UCSD-AML1 (cell line): ENCODE measurements at regions not wholly inside any gene's neighbourhood (a gene's known extent, or its start where the extent isn't known, plus 50 kb on each side); places are given as distances from the start of the nearest gene placed in this dataset.

Experiments
- DNase-seq: peaks from one replicate; lab custom pipeline; 2025; ENCODE audit not compliant: unreplicated experiment; lab: John Stamatoyannopoulos, UW

- no peak for DNase-seq
Measured at GRCh38 chr10:133008196-133008595, 65.8 kb upstream of the CFAP46 start.

- DNase-seq: no peak
Measured at GRCh38 chr10:133007360-133007858, 65.0 kb upstream of the CFAP46 start.

DNA sequence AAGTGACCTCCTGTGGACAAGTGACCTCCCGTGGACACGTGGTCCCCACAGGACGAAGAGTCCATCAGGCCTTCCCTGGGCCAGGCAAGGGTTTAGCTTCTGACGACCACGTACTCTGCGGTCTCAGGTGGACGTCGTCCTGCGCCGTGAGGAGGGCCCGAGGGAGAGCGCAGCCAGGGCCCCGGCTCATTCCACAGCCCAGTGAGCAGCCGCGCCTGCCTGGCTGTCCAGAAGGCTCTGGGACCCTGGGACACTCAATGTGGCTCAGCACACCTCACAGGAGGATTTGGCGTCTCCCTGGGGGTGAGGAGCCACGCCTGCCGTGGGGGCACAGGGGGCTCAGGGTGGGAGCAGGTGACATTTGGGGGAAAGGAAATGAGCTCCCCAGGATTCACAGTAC, 64.4 kb upstream of the CFAP46 start:
- no peak for DNase-seq

DNA sequence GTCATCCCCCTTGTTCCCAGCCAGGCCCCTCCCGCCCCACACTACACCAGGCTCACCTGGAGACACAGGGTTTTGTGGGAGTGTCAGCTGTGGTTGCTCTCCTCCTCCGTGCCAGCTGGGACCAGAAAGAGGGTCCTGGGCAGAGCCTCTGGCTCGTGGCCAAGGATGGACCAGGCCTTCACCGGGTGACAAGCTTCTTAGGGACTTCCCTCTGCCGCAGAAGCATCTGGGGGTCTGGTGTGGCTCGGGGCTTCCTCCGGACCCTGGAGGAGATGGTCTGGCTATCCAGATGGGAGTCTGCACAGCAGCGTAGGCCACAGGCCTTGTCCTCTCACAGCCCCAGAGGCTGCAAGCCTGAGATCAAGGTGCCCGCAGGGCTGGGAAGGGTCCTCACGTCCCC, 63.8 kb upstream of the CFAP46 start:
- no peak for DNase-seq

DNA sequence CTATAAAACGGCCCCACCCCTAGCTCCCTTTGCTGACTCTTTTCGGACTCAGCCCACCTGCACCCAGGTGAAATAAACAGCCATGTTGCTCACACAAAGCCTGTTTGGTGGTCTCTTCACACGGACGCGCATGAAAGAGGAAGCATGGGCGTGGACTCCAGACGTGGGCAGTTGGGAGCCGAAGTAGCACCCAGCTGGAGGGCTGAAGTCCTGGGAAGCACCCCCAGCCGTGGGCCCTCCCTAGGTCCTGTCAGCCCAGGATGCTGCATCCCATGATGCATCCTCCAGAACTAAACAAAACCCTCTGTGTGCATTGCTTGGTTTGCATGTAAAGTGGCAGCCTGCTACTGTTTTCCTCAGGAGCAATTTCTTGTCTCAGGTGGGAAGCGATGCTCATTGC, 62.1 kb upstream of the CFAP46 start:
- no peak for DNase-seq

DNA sequence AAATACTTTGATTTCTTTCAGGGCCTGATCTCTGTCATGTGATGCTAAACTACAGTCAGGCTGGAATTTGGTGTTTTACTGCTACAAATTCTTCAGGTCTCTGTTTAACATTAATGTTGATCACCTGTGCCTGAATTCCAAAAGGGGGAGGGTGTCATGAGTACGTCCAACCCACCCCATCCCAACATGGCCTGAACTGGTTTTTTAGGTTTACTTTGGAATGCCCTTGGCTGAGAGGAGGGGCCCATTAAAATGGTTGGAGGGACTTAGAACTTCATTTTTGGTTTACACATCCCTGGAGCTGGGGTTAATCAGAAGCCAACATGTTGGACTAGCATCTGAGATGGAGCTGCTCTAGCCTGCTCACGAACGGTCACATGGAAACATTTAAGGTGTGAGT, 60.8 kb upstream of the CFAP46 start:
- DNase-seq: no peak

- no peak for DNase-seq
Measured at GRCh38 chr10:133002685-133003084, 60.3 kb upstream of the CFAP46 start.

DNA sequence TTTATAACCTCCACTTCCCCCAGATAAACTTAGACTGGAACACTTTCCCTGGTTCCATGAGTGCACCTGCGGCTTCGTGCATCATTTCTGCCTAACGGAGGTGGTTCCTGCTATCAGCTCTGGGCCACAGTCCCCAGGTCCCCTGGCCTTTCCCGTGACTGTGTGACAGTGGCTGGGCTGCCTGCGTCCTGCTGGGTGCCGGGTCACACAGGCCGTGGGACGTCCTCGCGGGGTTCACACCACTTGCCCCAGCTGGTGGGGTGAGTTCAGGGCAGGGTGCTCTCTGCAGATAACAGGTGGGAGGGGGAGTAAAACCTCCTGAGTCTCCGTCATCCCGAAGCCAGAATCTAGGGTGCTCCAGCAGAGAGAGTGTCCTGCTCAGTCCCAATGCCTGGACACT, 58.7 kb upstream of the CFAP46 start:
- DNase-seq: no peak

GRCh38 chr10:133000648-133001047, 58.3 kb upstream of the CFAP46 start:
- no peak for DNase-seq

GRCh38 chr10:132997517-132998265, 55.3 kb upstream of the CFAP46 start:
- DNase-seq: no peak

- DNase-seq: no peak
Measured at GRCh38 chr10:132996603-132997343, 54.4 kb upstream of the CFAP46 start.

- DNase-seq: no peak
Measured at GRCh38 chr10:132995909-132996602, 53.7 kb upstream of the CFAP46 start.

GRCh38 chr10:132994811-132995210, 52.4 kb upstream of the CFAP46 start:
- DNase-seq: no peak

DNA sequence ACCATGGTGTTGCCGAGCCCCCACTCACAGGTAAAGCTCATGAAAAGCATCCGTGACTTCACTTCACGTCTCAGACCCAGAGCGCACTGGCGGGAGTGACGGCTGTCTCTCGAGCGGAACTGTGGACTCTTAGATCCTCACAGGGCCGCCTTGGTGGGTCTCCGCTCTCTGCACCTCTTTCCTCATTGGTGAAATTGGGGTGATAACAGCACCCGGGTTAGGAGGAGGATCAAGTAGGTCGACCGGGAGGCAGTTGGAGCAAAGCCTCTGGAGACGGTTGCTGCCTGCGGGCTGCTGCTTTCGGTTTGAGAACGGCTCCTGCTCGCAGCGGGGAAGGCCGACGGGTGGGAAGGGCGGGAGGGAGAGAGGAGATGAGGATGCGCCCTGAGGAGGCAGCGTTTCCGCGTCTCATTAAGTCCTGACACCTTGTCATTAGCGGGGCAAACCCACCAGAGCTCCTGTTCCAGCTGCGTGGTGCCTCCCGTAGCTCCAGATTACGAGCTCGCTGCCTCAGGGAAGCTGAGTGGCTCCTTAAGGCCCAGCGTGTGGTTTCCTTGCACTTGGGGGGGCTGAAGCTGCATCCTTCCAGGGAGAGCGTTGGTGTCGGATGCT, 51.9 kb upstream of the CFAP46 start:
- no peak for DNase-seq

DNA sequence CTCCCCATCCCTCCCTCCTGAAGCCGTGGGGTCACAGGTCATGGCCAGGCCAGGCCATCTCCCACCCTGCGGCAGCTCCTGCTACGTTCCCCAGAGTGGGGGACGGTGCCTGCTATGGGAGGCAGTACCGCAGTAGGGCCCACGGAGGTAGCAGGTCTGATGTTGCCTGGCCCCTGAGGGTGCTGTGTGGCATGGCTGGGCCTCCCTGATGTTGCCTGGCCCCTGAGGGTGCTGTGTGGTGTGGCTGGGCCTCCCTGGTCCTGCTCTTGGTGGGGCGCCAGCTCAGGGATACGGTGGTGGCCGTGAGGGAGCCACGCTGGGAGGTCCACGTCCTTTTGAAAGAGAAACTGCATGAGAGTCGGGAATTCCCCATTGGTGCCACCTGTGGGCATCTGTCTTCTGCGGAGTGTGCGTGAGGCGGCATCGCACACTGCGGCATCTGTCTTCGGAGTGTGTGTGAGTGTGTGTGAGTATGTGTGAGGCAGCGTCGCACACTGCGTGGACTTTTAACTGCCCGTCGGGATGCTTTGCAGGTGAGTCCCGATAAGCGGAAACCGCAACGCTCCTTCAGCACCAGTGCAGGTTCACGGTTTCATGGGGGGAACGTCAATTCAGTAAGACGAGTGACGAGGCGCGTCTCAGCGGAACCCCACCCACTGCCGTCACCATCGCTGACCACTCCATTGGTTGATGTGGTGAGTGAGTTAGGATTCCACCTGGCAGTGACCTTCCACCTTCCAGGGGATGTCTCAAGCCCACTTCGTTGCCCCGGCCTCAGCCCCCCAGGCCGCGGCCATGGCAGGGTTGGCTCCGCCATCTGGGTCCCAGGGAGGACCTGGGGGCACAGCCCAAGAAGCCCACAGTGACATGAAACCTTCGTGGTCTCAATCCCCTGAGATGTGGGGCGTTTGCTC, 51.2 kb upstream of the CFAP46 start:
- no peak for DNase-seq

DNA sequence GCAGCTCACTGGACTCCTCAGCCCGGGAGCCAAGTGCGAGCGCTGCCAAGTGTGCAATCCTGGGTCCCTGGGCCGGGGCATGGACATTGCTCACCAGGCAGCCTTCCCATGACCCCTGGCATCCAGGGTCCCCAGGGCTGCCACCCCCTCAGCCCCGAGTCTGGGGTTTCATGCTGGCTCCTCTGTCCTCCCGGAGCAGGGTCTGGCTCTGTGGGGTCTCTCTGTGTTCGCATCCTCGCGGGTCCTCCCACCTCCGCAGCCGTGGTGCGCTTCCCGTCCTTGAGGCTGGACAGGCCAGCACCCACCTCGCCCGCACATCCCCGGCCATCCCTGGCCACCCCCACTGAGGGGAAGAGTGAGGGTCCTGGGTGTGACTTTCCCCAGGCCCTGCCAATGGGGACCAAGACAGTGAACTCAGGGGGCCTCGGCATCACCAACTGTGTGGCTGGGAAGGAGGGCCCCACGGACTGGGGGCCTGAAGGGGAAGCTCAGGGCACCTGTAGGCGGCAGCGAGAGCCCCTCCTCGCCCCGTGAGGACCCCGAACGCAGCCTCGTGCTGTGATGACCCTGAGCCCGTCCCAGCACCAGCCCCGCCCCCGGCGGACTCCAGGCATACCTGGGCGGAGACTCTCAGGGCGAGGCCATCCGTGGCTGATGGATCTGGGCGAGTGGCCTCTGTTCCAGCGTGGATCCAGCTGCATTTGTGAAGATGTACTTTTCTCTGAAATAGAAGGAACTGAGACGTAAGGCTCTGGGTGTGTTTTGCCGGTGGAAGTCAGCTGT, 50.3 kb upstream of the CFAP46 start:
- DNase-seq: no peak
